ENCODE measurements at regions not wholly inside any gene's neighbourhood (a gene's known extent, or its start where the extent isn't known, plus 50 kb on each side); places are given as distances from the start of the nearest gene placed in this dataset.
"Not testable (repeated sequence)": the region's sequence is repeated elsewhere in the genome, so short reads cannot be mapped to it uniquely, and the experiment has no call there.

- TF ChIP-seq POLR2A, CTCF (IDR thresholded peaks at IDR 0.05): not testable (repeated sequence)
Measured at GRCh38 chr1:143734261-143734660, 237.5 kb downstream of the FAM72C start.

Measured in Peyer's patch (tissue), 4 donors.